Spleen (tissue), 7 donors: ENCODE measurements at regions not wholly inside any gene's neighbourhood (a gene's known extent, or its start where the extent isn't known, plus 50 kb on each side); places are given as distances from the start of the nearest gene placed in this dataset.

Experiments used
- POLR2A ChIP-seq, 3 donors: fragments of 450-650 bp; IDR thresholded peaks; one replicate each; pipeline ENCODE4 v1.5.1; 2017; ENCODE audit warnings: antibody characterized with exemption in 3 of 3, mild to moderate bottlenecking in 1 of 3
- TF ChIP-seq, protein P1 (sequence below), 11 experiments: fragments of 200-600 bp in 7 of 11; fragments of 450-650 bp in 4 of 11; sonication (generic) in 4 of 11; IDR thresholded peaks in 8 of 11; conservative IDR thresholded peaks in 3 of 11; 1 replicate in 7 of 11; 2 replicates in 4 of 11; pipeline versions ENCODE4 v1.4.0 to v1.8.0; 2016 to 2021; ENCODE audit warnings: antibody characterized with exemption in 11 of 11, inconsistent platforms in 4 of 11, mild to moderate bottlenecking in 1 of 11
- donor health status: DM: no; HTN: no; CAD: no; lungs with moderate emphysema.
- donor health status: DM: no; HTN: no; CAD: no.
- donor health status: DM: no; HTN: no; CAD: no.

DNA sequence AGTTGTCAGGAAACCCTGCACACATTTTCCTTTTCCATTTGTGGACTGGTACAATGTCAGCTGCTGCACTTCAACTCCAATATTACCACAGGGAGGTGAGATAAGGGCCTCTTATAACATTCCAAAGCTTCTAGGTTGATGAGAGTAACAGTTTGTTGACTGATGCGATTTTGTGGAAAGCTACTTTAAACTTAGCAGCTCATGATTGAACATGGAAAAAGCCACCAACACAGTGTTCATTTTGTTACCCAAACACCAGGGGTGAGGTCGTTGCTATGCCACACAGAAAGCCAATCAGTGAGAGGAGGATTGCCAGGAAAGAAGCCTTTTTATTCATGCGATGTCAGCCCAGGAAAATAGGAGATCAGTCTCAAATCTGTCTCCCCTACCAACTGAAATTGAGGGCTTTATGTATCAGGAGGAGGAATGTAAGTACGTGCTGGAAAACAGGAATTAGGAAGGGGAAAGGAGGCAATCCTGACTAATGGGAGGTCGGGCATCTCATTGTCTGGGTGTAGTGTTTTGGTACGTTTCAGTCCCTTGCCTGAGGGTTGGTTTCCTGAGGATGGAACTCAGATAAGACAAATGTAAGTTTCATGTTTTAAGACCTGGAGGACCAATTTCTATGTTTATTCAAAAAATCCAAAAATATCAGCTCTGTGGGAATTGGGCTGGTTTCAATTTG is 92.7 kb upstream of the PLEKHA5 start:
- TF ChIP-seq, protein P1, sequence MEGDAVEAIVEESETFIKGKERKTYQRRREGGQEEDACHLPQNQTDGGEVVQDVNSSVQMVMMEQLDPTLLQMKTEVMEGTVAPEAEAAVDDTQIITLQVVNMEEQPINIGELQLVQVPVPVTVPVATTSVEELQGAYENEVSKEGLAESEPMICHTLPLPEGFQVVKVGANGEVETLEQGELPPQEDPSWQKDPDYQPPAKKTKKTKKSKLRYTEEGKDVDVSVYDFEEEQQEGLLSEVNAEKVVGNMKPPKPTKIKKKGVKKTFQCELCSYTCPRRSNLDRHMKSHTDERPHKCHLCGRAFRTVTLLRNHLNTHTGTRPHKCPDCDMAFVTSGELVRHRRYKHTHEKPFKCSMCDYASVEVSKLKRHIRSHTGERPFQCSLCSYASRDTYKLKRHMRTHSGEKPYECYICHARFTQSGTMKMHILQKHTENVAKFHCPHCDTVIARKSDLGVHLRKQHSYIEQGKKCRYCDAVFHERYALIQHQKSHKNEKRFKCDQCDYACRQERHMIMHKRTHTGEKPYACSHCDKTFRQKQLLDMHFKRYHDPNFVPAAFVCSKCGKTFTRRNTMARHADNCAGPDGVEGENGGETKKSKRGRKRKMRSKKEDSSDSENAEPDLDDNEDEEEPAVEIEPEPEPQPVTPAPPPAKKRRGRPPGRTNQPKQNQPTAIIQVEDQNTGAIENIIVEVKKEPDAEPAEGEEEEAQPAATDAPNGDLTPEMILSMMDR (IDR thresholded peaks at IDR 0.05 in 8 of 11, conservative IDR thresholded peaks at IDR 0.05 in 3 of 11), result no peak
- no peak for TF ChIP-seq POLR2A (IDR thresholded peaks at IDR 0.05)
